Body of pancreas (tissue), 4 donors: ENCODE measurements at regions not wholly inside any gene's neighbourhood (a gene's known extent, or its start where the extent isn't known, plus 50 kb on each side); places are given as distances from the start of the nearest gene placed in this dataset.

ENCODE experiments used
- POLR2A ChIP-seq, 3 donors: fragments of 450-650 bp; IDR thresholded peaks; one replicate each; pipeline ENCODE4 v1.6.1; 2016; ENCODE audit warnings: antibody characterized with exemption in 3 of 3, mild to moderate bottlenecking in 2 of 3
- TF ChIP-seq, protein P1 (sequence below), 7 experiments: fragments of 450-650 bp in 4 of 7; fragments of 200-600 bp in 3 of 7; sonication (generic) in 3 of 7; IDR thresholded peaks; one replicate each; pipeline ENCODE4 v1.5.1; 2016 to 2019; ENCODE audit warnings: antibody characterized with exemption in 7 of 7

DNA sequence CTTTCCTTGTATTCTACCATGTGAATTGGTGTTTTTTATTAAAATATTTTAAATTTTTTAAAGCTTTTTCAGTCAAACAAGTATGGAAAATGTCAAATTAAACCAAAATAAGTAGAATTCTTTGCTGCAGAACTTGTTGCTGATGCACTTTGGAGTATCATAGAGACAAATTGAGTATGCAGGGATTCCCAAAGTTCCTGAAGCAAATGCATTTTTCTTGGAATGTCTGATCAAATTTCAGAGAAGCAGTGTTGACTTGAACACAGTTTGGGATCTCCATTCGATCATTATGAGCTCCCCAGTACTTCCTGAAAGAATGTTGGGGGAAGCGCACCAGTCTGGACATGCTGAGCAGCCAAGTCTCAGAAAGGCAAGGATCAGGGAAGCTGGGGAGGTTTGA is 517.8 kb upstream of the CFAP20DC start:
- TF ChIP-seq, protein P1, sequence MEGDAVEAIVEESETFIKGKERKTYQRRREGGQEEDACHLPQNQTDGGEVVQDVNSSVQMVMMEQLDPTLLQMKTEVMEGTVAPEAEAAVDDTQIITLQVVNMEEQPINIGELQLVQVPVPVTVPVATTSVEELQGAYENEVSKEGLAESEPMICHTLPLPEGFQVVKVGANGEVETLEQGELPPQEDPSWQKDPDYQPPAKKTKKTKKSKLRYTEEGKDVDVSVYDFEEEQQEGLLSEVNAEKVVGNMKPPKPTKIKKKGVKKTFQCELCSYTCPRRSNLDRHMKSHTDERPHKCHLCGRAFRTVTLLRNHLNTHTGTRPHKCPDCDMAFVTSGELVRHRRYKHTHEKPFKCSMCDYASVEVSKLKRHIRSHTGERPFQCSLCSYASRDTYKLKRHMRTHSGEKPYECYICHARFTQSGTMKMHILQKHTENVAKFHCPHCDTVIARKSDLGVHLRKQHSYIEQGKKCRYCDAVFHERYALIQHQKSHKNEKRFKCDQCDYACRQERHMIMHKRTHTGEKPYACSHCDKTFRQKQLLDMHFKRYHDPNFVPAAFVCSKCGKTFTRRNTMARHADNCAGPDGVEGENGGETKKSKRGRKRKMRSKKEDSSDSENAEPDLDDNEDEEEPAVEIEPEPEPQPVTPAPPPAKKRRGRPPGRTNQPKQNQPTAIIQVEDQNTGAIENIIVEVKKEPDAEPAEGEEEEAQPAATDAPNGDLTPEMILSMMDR (IDR thresholded peaks at IDR 0.05), result no peak
- no peak for TF ChIP-seq POLR2A (IDR thresholded peaks at IDR 0.05)
